Muscle of leg (tissue), 3 donors: ENCODE measurements at regions not wholly inside any gene's neighbourhood (a gene's known extent, or its start where the extent isn't known, plus 50 kb on each side); places are given as distances from the start of the nearest gene placed in this dataset.

Experiments used
- DNase-seq: peaks from one replicate; pipeline ENCODE4 v3.0.0; 2013
- H3K27ac ChIP-seq: one replicate; pipeline ENCODE4 v1.5.1; 2013; ENCODE audit warnings: mild to moderate bottlenecking, low read length, control low read depth
- H3K27me3 ChIP-seq: one replicate; pipeline ENCODE4 v1.6.1; 2013; ENCODE audit warnings: low read length; ENCODE audit not compliant: control insufficient read depth, insufficient read depth
- H3K36me3 ChIP-seq: one replicate; pipeline ENCODE4 v1.6.1; 2013; ENCODE audit warnings: low read length; ENCODE audit not compliant: control insufficient read depth, insufficient read depth
- H3K4me1 ChIP-seq: one replicate; pipeline ENCODE4 v1.6.1; 2013; ENCODE audit warnings: low read length; ENCODE audit not compliant: control insufficient read depth, insufficient read depth
- H3K4me3 ChIP-seq: one replicate; pipeline ENCODE4 v1.5.1; 2013; ENCODE audit warnings: low read length, control low read depth
- H3K9me3 ChIP-seq: replicated peaks from 2 replicates; pipeline ENCODE4 v1.6.1; 2013; ENCODE audit warnings: low read depth, low read length; ENCODE audit not compliant: control insufficient read depth
- WGBS: methylation state at CpG from one replicate; pipeline ENCODE4 v1.1.5; 2013; ENCODE audit warnings: missing lambda C conversion rate; ENCODE audit not compliant: insufficient coverage; 5-methylcytosine and 5-hydroxymethylcytosine counted together

- peaks cover 6% of the 10 kb centered on the region for H3K9me3 ChIP-seq
- H3K4me3 ChIP-seq: no peak overlapping the region
- no peak for DNase-seq
- H3K4me1 ChIP-seq: no peaks in the 10 kb centered on the region
- WGBS: 91% methylated on average over 20 of the region's 21 CpGs
- H3K36me3 ChIP-seq: no peaks in the 10 kb centered on the region
- H3K27ac ChIP-seq: no peak overlapping the region
- H3K27me3 ChIP-seq: no peaks in the 10 kb centered on the region
These were observed 1896.9 kb upstream of the CDH6 start for GRCh38 chr5:29296548-29296947.

- no peak overlapping the region for H3K27ac ChIP-seq
- no peaks in the 10 kb centered on the region for H3K36me3 ChIP-seq
- no peaks in the 10 kb centered on the region for H3K4me1 ChIP-seq
- no peaks in the 10 kb centered on the region for H3K9me3 ChIP-seq
- WGBS: no CpG with 5 or more reads among the region's 2 CpGs
- no peak overlapping the region for H3K4me3 ChIP-seq
- DNase-seq: no peak
- H3K27me3 ChIP-seq: no peaks in the 10 kb centered on the region
These were observed 1915.8 kb upstream of the CDH6 start for GRCh38 chr5:29277642-29278041.

GRCh38 chr5:29276371-29276770 lies 1917.1 kb upstream of the CDH6 start:
- Histone ChIP-seq H3K36me3 (no peaks in the 10 kb centered on the region), H3K4me1 (no peaks in the 10 kb centered on the region), H3K9me3 (no peaks in the 10 kb centered on the region), H3K27ac (no peak overlapping the region), H3K4me3 (no peak overlapping the region), H3K27me3 (no peaks in the 10 kb centered on the region)
- no peak for DNase-seq
- no CpG with 5 or more reads among the region's 1 CpG for WGBS

- Histone ChIP-seq H3K4me3 (no peak overlapping the region), H3K27me3 (no peaks in the 10 kb centered on the region), H3K36me3 (no peaks in the 10 kb centered on the region), H3K4me1 (peaks cover 5% of the 10 kb centered on the region), H3K9me3 (no peaks in the 10 kb centered on the region), H3K27ac (no peak overlapping the region)
- DNase-seq: peak; percentile 87
- 83% methylated on average over 1 of the region's 4 CpGs for WGBS
These were observed 1929.6 kb upstream of the CDH6 start for GRCh38 chr5:29263915-29264351.

- Histone ChIP-seq H3K4me1 (peaks cover 5% of the 10 kb centered on the region), H3K27me3 (no peaks in the 10 kb centered on the region), H3K36me3 (no peaks in the 10 kb centered on the region), H3K27ac (no peak overlapping the region), H3K9me3 (no peaks in the 10 kb centered on the region), H3K4me3 (no peak overlapping the region)
- peak; percentile 27 for DNase-seq
- no CpG with 5 or more reads among the region's 3 CpGs for WGBS
These were observed 1931.0 kb upstream of the CDH6 start for GRCh38 chr5:29262339-29263123.

GRCh38 chr5:29261213-29261612 lies 1932.3 kb upstream of the CDH6 start:
- Histone ChIP-seq H3K36me3 (no peaks in the 10 kb centered on the region), H3K4me1 (peaks cover 5% of the 10 kb centered on the region), H3K4me3 (no peak overlapping the region), H3K9me3 (no peaks in the 10 kb centered on the region), H3K27ac (no peak overlapping the region), H3K27me3 (no peaks in the 10 kb centered on the region)
- no peak for DNase-seq
- no CpG with 5 or more reads among the region's 1 CpG for WGBS

- no peak for DNase-seq
- Histone ChIP-seq H3K4me3 (no peak overlapping the region), H3K36me3 (no peaks in the 10 kb centered on the region), H3K4me1 (no peaks in the 10 kb centered on the region), H3K27ac (no peak overlapping the region), H3K9me3 (no peaks in the 10 kb centered on the region), H3K27me3 (no peaks in the 10 kb centered on the region)
- no CpG with 5 or more reads among the region's 2 CpGs for WGBS
These were observed 1941.1 kb upstream of the CDH6 start for GRCh38 chr5:29252390-29252789.

GRCh38 chr5:29247346-29248028 lies 1946.0 kb upstream of the CDH6 start:
- WGBS: 40% methylated on average over 1 of the region's 2 CpGs
- no peaks in the 10 kb centered on the region for H3K4me1 ChIP-seq
- DNase-seq: no peak

GRCh38 chr5:29240379-29240778 lies 1953.1 kb upstream of the CDH6 start:
- Histone ChIP-seq H3K4me1 (no peaks in the 10 kb centered on the region), H3K27me3 (no peaks in the 10 kb centered on the region), H3K36me3 (no peaks in the 10 kb centered on the region), H3K27ac (no peak overlapping the region), H3K4me3 (no peak overlapping the region), H3K9me3 (no peaks in the 10 kb centered on the region)
- DNase-seq: no peak
- WGBS: no CpG with 5 or more reads among the region's 1 CpG

More at GRCh38 chr5:29247346-29248028, 1946.0 kb upstream of the CDH6 start:
- H3K4me3 ChIP-seq: no peak overlapping the region
- no peaks in the 10 kb centered on the region for H3K9me3 ChIP-seq
- no peaks in the 10 kb centered on the region for H3K36me3 ChIP-seq
- no peak overlapping the region for H3K27ac ChIP-seq
- H3K27me3 ChIP-seq: no peaks in the 10 kb centered on the region

GRCh38 chr5:29239606-29240005 lies 1953.9 kb upstream of the CDH6 start:
- no peaks in the 10 kb centered on the region for H3K9me3 ChIP-seq
- no peaks in the 10 kb centered on the region for H3K27me3 ChIP-seq
- H3K4me3 ChIP-seq: no peak overlapping the region
- H3K4me1 ChIP-seq: no peaks in the 10 kb centered on the region
- no peaks in the 10 kb centered on the region for H3K36me3 ChIP-seq
- 90% methylated on average over 2 of the region's 4 CpGs for WGBS
- H3K27ac ChIP-seq: no peak overlapping the region
- no peak for DNase-seq
